MCF 10A (cell line): ENCODE measurements at regions not wholly inside any gene's neighbourhood (a gene's known extent, or its start where the extent isn't known, plus 50 kb on each side); places are given as distances from the start of the nearest gene placed in this dataset.

Source experiments
- BruUV-seq: library from RNA; stranded (reverse); fragments of 400-500 nt; replicated peaks from 2 replicates; lab custom pipeline; 2021; lab: Mats Ljungman, UMichigan
- CTCF ChIA-PET: fragments of 300-600 bp; sonication (Branson Sonifier 250); formaldehyde crosslinking; extraction: SDS; loops from one replicate; lab custom pipeline; 2021; ENCODE audit warnings: antibody characterized with exemption, inconsistent platforms; lab: Yijun Ruan, JAX
- POLR2A ChIA-PET: fragments of 300-600, 350-650 bp; sonication (Branson Sonifier 250); formaldehyde crosslinking; extraction: SDS; loops from one replicate; lab custom pipeline; 2020; ENCODE audit warnings: antibody characterized with exemption, inconsistent platforms; lab: Yijun Ruan, JAX
- DNase-seq: peaks from one replicate; pipeline ENCODE4 v3.0.0-alpha.2; 2018; ENCODE audit not compliant: unreplicated experiment
- H3K27ac Mint-ChIP-seq: one replicate; pipeline ENCODE4 v1.8.0; 2022; ENCODE audit warnings: mild to moderate bottlenecking, low read depth, mixed read lengths; ENCODE audit not compliant: unreplicated experiment
- H3K27me3 Mint-ChIP-seq: one replicate; pipeline ENCODE4 v1.8.0; 2022; ENCODE audit warnings: mixed read lengths; ENCODE audit not compliant: insufficient read depth, unreplicated experiment
- H3K36me3 Mint-ChIP-seq: one replicate; pipeline ENCODE4 v1.8.0; 2022; ENCODE audit warnings: mild to moderate bottlenecking, moderate library complexity, mixed read lengths; ENCODE audit not compliant: insufficient read depth, unreplicated experiment
- H3K4me1 Mint-ChIP-seq: one replicate; pipeline ENCODE4 v1.8.0; 2022; ENCODE audit warnings: mixed read lengths; ENCODE audit not compliant: insufficient read depth, unreplicated experiment
- H3K4me3 Mint-ChIP-seq: one replicate; pipeline ENCODE4 v1.8.0; 2022; ENCODE audit warnings: mild to moderate bottlenecking, moderate library complexity, mixed read lengths; ENCODE audit not compliant: unreplicated experiment
- H3K9me3 Mint-ChIP-seq: one replicate; pipeline ENCODE4 v1.8.0; 2022; ENCODE audit warnings: mixed read lengths; ENCODE audit not compliant: unreplicated experiment
- CTCF ChIP-seq: fragments of 200-600 bp; IDR thresholded peaks from one replicate; pipeline ENCODE4 v1.8.0; 2022; ENCODE audit warnings: antibody characterized with exemption, mild to moderate bottlenecking; ENCODE audit not compliant: unreplicated experiment
- intact Hi-C: fragments of 100-400 bp; cut with micrococcal nuclease; formaldehyde crosslinking; loops from 2 replicates; pipeline ENCODE4 v1.14.1; 2022

DNA sequence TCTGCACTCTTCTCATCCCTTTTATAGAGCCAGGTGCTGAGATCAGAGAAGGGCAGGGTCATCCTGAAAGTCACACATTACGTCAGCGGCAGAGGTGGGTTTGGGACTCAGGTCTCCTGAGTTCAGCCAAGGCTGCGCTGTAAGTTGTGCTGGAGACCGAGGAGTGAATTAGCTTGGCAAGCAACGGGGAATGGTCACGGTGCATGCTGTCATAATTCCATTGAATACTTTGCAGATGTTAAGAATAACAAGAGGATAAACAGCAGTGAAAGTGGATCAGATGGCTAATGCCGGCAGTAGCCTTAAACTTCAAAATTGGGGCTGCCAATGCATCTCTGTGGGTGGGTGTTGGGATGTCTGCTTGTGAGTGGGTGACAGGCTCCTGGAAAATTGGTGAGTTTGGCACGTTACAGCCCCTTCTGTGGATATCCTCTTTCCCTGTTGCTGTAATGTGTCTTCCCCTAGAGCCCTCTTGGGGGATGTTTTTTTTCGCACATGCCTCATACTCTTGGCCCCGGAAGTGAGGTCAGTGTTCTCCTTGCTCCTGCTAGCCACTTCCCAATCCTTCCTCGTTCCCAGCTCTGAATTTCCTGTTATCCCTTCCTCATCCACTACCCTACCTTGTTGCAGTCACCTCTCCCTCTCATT, 287.1 kb upstream of the SRRM4 start:
- ChIA-PET CTCF (no interaction called here), POLR2A (no interaction called here)
- no peak overlapping the region for H3K4me3 Mint-ChIP-seq
- no peaks in the 10 kb centered on the region for H3K36me3 Mint-ChIP-seq
- no peaks in the 10 kb centered on the region for H3K4me1 Mint-ChIP-seq
- TF ChIP-seq CTCF = no peak
- no TSS peak for BruUV-seq
- intact Hi-C loops = no loop called here
- H3K9me3 Mint-ChIP-seq = peaks cover 39% of the 10 kb centered on the region
- no peak for DNase-seq
- H3K27ac Mint-ChIP-seq = no peak overlapping the region
- H3K27me3 Mint-ChIP-seq = no peaks in the 10 kb centered on the region

DNA sequence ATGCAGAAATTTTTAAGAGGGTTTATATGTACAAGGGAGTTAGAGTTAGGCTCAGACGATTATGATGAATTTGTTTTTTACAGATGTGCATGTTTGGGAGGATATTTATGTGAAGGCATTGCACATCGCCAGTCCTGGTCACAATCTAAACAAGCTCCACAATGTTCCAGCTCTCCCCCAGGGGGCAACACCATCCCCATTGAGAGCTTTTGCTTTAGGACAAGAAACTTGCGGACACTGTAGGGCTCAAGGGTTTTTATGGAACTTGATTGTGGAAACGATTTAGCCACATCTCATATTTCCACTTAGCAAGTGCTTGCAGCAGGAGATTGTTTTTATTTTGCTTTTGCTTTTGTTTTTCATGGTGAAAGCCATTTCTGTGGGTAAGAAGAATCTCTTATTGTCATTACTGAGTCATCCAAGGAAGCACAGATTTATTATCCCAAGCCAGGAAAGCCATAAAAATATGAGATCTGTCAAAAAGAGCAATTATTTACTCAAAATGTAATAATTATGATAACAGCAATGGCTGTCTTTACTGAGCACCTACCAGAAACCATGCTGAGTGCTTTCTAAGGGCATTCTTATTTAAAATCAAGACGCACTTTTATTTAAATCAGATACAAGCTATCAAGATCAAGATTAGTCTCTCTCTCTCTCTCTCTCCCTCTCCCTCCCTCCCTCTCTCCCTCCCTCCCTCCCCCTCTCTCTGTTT, 276.7 kb upstream of the SRRM4 start:
- no peak for TF ChIP-seq CTCF
- no peaks in the 10 kb centered on the region for H3K4me1 Mint-ChIP-seq
- no peaks in the 10 kb centered on the region for H3K36me3 Mint-ChIP-seq
- peaks cover 43% of the 10 kb centered on the region for H3K9me3 Mint-ChIP-seq
- no peak overlapping the region for H3K27ac Mint-ChIP-seq
- ChIA-PET CTCF (interaction anchor here (1.4 kb wide), 1 partner anchor 8 kb away, joined by 4 read pairs; no protein-coding TSS in a partner anchor), POLR2A (no interaction called here)
- no peak for DNase-seq
- intact Hi-C loops = no loop called here
- no TSS peak for BruUV-seq
- no peaks in the 10 kb centered on the region for H3K27me3 Mint-ChIP-seq
- no peak overlapping the region for H3K4me3 Mint-ChIP-seq

- intact Hi-C loops = no loop called here
- Mint-ChIP-seq H3K27ac (no peak overlapping the region), H3K27me3 (no peaks in the 10 kb centered on the region), H3K4me1 (no peaks in the 10 kb centered on the region), H3K4me3 (no peak overlapping the region), H3K36me3 (peaks cover 3% of the 10 kb centered on the region), H3K9me3 (peaks cover 48% of the 10 kb centered on the region)
- ChIA-PET POLR2A (no interaction called here), CTCF (interaction anchor here (0.5 kb wide), 1 partner anchor 9 kb away, joined by 3 read pairs; no protein-coding TSS in a partner anchor)
- no TSS peak for BruUV-seq
- no peak for DNase-seq
- no peak for TF ChIP-seq CTCF
Measured at GRCh38 chr12:118706437-118706836, 274.9 kb upstream of the SRRM4 start.

- H3K4me1 Mint-ChIP-seq = no peaks in the 10 kb centered on the region
- H3K36me3 Mint-ChIP-seq = peaks cover 6% of the 10 kb centered on the region
- H3K27ac Mint-ChIP-seq = no peak overlapping the region
- POLR2A ChIA-PET = interaction anchor here (0.7 kb wide), 1 partner anchor 10 kb away, joined by 3 read pairs; no protein-coding TSS in a partner anchor
- no peaks in the 10 kb centered on the region for H3K27me3 Mint-ChIP-seq
- TF ChIP-seq CTCF = no peak
- CTCF ChIA-PET = no interaction called here
- no peak for DNase-seq
- BruUV-seq = no TSS peak
- no peak overlapping the region for H3K4me3 Mint-ChIP-seq
- intact Hi-C loops = no loop called here
- peaks cover 48% of the 10 kb centered on the region for H3K9me3 Mint-ChIP-seq
Measured at GRCh38 chr12:118709946-118710345, 271.4 kb upstream of the SRRM4 start.
